ENCODE measurements at regions not wholly inside any gene's neighbourhood (a gene's known extent, or its start where the extent isn't known, plus 50 kb on each side); places are given as distances from the start of the nearest gene placed in this dataset.

GRCh38 chr10:128568041-128568440 lies 441.8 kb upstream of the MKI67 start:
- Histone ChIP-seq H3K9me2 (replicated peaks; ENCODE audit: insufficient read depth, low read length) (no peaks in the 10 kb centered on the region), H2AFZ (ENCODE audit: low read length) (no peak overlapping the region), H3K4me3 (ENCODE audit: low read length) (no peak overlapping the region), H3K27me3 (ENCODE audit: low read length) (no peaks in the 10 kb centered on the region), H3K4me1 (ENCODE audit: low read length) (no peaks in the 10 kb centered on the region), H3K4me2 (ENCODE audit: low read depth, low read length, poor library complexity, severe bottlenecking) (no peak overlapping the region), H3K79me2 (ENCODE audit: low read length) (no peaks in the 10 kb centered on the region), H3K9me3 (ENCODE audit: low read length) (no peaks in the 10 kb centered on the region), H4K20me1 (ENCODE audit: insufficient read depth, low read depth, low read length) (no peaks in the 10 kb centered on the region), H3K36me3 (ENCODE audit: insufficient read depth, low read length) (no peaks in the 10 kb centered on the region), H3K9ac (ENCODE audit: low read length) (no peak overlapping the region), H3K27ac (ENCODE audit: low read length) (no peak overlapping the region)
- DNase-seq: no peak

DNA sequence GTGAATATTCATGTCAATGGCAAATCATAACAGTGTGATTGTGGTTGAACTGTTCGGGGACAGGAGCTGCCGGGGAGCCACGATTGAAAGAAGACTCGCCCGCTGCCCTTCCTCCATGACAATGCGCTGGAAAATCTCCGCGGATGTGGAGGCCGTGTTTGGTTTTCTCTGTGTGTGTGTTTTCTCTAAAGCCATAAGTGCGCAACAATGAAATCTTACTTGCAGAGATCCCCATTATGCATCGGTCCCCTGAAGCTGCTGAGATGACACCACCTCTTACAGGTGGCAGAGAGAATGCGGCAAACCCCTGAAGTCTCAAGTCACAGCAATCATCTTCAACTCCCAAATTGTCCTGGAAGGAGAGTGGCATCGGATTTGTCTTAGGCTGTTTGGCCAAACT lies 442.3 kb upstream of the MKI67 start:
- H3K4me1 ChIP-seq (ENCODE audit: low read length): no peaks in the 10 kb centered on the region
- H3K79me2 ChIP-seq (ENCODE audit: low read length): no peaks in the 10 kb centered on the region
- H3K36me3 ChIP-seq (ENCODE audit: insufficient read depth, low read length): no peaks in the 10 kb centered on the region
- H3K27ac ChIP-seq (ENCODE audit: low read length): no peak overlapping the region
- no peak for DNase-seq
- no peaks in the 10 kb centered on the region for H4K20me1 ChIP-seq (ENCODE audit: insufficient read depth, low read depth, low read length)
- H3K9me3 ChIP-seq (ENCODE audit: low read length): no peaks in the 10 kb centered on the region
- H3K27me3 ChIP-seq (ENCODE audit: low read length): no peaks in the 10 kb centered on the region
- no peak overlapping the region for H3K9ac ChIP-seq (ENCODE audit: low read length)
- no peaks in the 10 kb centered on the region for H3K9me2 ChIP-seq (replicated peaks; ENCODE audit: insufficient read depth, low read length)
- no peak overlapping the region for H3K4me2 ChIP-seq (ENCODE audit: low read depth, low read length, poor library complexity, severe bottlenecking)
- no peak overlapping the region for H3K4me3 ChIP-seq (ENCODE audit: low read length)
- H2AFZ ChIP-seq (ENCODE audit: low read length): no peak overlapping the region

GRCh38 chr10:128568990-128569945 lies 443.0 kb upstream of the MKI67 start:
- Histone ChIP-seq H3K9ac (ENCODE audit: low read length) (no peak overlapping the region), H3K4me3 (ENCODE audit: low read length) (no peak overlapping the region), H3K9me2 (replicated peaks; ENCODE audit: insufficient read depth, low read length) (no peaks in the 10 kb centered on the region), H3K27me3 (ENCODE audit: low read length) (no peaks in the 10 kb centered on the region), H3K9me3 (ENCODE audit: low read length) (no peaks in the 10 kb centered on the region), H3K27ac (ENCODE audit: low read length) (no peak overlapping the region), H2AFZ (ENCODE audit: low read length) (no peak overlapping the region), H3K79me2 (ENCODE audit: low read length) (no peaks in the 10 kb centered on the region), H4K20me1 (ENCODE audit: insufficient read depth, low read depth, low read length) (no peaks in the 10 kb centered on the region), H3K4me2 (ENCODE audit: low read depth, low read length, poor library complexity, severe bottlenecking) (no peak overlapping the region), H3K36me3 (ENCODE audit: insufficient read depth, low read length) (no peaks in the 10 kb centered on the region), H3K4me1 (ENCODE audit: low read length) (no peaks in the 10 kb centered on the region)
- DNase-seq: no peak

DNA sequence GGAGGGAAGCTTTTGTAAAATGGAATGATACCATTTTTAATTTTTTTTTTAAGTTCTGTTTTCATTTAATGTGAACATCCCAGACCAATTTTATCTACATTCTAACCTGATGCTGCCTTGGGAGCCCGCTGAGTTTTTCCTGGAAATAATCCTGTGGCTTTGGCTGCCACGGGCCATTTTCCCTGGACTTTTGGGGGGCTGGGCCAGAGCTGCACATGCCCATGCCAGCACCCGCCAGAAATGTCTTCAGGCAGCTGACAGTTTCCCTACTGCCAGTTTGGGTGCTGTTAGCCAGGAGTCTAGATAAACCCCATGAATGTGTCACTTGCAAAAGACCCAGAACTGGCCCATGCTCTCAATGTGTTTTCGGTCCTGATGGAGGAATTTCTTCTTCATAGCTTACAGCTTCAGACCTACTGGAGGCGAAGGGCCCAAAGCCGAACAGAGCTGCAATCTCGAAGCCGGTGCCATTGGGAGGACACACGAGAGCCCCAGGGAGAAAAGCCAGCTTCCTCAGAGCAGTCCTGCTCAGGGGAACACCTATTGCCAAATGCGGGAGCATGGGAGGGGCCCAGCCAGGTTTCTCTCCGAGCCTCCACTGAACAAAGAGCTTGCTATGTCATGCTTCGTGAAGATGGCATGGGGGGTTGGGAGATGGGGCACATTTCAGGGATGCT lies 444.2 kb upstream of the MKI67 start:
- Histone ChIP-seq H3K4me3 (ENCODE audit: low read length) (no peak overlapping the region), H4K20me1 (ENCODE audit: insufficient read depth, low read depth, low read length) (no peaks in the 10 kb centered on the region), H3K36me3 (ENCODE audit: insufficient read depth, low read length) (no peaks in the 10 kb centered on the region), H3K27me3 (ENCODE audit: low read length) (no peaks in the 10 kb centered on the region), H3K9ac (ENCODE audit: low read length) (no peak overlapping the region), H3K79me2 (ENCODE audit: low read length) (no peaks in the 10 kb centered on the region), H3K4me1 (ENCODE audit: low read length) (no peaks in the 10 kb centered on the region), H2AFZ (ENCODE audit: low read length) (no peak overlapping the region), H3K9me3 (ENCODE audit: low read length) (no peaks in the 10 kb centered on the region), H3K27ac (ENCODE audit: low read length) (no peak overlapping the region), H3K4me2 (ENCODE audit: low read depth, low read length, poor library complexity, severe bottlenecking) (no peak overlapping the region), H3K9me2 (replicated peaks; ENCODE audit: insufficient read depth, low read length) (no peaks in the 10 kb centered on the region)
- no peak for DNase-seq

- Histone ChIP-seq H2AFZ (ENCODE audit: low read length) (no peak overlapping the region), H3K27me3 (ENCODE audit: low read length) (no peaks in the 10 kb centered on the region), H3K27ac (ENCODE audit: low read length) (no peak overlapping the region), H3K79me2 (ENCODE audit: low read length) (no peaks in the 10 kb centered on the region), H3K4me1 (ENCODE audit: low read length) (no peaks in the 10 kb centered on the region), H4K20me1 (ENCODE audit: insufficient read depth, low read depth, low read length) (no peaks in the 10 kb centered on the region), H3K9me3 (ENCODE audit: low read length) (no peaks in the 10 kb centered on the region), H3K4me2 (ENCODE audit: low read depth, low read length, poor library complexity, severe bottlenecking) (no peak overlapping the region), H3K9me2 (replicated peaks; ENCODE audit: insufficient read depth, low read length) (no peaks in the 10 kb centered on the region), H3K36me3 (ENCODE audit: insufficient read depth, low read length) (no peaks in the 10 kb centered on the region), H3K9ac (ENCODE audit: low read length) (no peak overlapping the region), H3K4me3 (ENCODE audit: low read length) (no peak overlapping the region)
- DNase-seq: no peak
Measured at GRCh38 chr10:128571071-128571470, 444.8 kb upstream of the MKI67 start.

DNA sequence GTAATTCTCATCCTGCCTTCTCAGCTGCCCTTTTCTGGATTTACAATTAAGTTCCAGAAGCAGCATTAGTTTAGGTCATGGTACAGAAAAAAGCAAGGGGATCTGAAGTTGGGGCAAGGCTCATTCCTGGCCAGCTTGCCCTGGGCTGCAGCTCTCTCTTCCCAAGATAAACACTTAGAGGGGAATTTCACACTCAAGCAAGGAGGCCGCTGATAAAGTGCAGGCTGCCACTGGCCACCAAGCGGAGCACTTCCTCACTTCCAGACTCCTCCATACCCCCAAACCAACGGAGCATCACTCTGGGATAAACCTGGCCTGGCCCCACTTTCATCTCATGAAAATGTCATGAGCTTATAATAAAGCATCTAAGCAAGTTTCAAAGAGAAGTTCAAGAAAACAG lies 445.5 kb upstream of the MKI67 start:
- Histone ChIP-seq H3K9ac (ENCODE audit: low read length) (no peak overlapping the region), H3K27me3 (ENCODE audit: low read length) (no peaks in the 10 kb centered on the region)
- no peak for DNase-seq

GRCh38 chr10:128572696-128573095 lies 446.5 kb upstream of the MKI67 start:
- no peaks in the 10 kb centered on the region for H3K36me3 ChIP-seq (ENCODE audit: insufficient read depth, low read length)
- H3K4me1 ChIP-seq (ENCODE audit: low read length): no peaks in the 10 kb centered on the region
- H3K9me3 ChIP-seq (ENCODE audit: low read length): no peaks in the 10 kb centered on the region
- H3K4me2 ChIP-seq (ENCODE audit: low read depth, low read length, poor library complexity, severe bottlenecking): no peak overlapping the region
- no peak overlapping the region for H2AFZ ChIP-seq (ENCODE audit: low read length)
- H3K79me2 ChIP-seq (ENCODE audit: low read length): no peaks in the 10 kb centered on the region
- H3K9ac ChIP-seq (ENCODE audit: low read length): no peak overlapping the region
- no peak for DNase-seq
- no peaks in the 10 kb centered on the region for H4K20me1 ChIP-seq (ENCODE audit: insufficient read depth, low read depth, low read length)
- no peaks in the 10 kb centered on the region for H3K9me2 ChIP-seq (replicated peaks; ENCODE audit: insufficient read depth, low read length)
- H3K27ac ChIP-seq (ENCODE audit: low read length): no peak overlapping the region
- no peak overlapping the region for H3K4me3 ChIP-seq (ENCODE audit: low read length)
- no peaks in the 10 kb centered on the region for H3K27me3 ChIP-seq (ENCODE audit: low read length)

More for the DNA sequence above, 445.5 kb upstream of the MKI67 start:
- Histone ChIP-seq H2AFZ (ENCODE audit: low read length) (no peak overlapping the region), H3K79me2 (ENCODE audit: low read length) (no peaks in the 10 kb centered on the region), H4K20me1 (ENCODE audit: insufficient read depth, low read depth, low read length) (no peaks in the 10 kb centered on the region), H3K4me2 (ENCODE audit: low read depth, low read length, poor library complexity, severe bottlenecking) (no peak overlapping the region), H3K27ac (ENCODE audit: low read length) (no peak overlapping the region), H3K9me2 (replicated peaks; ENCODE audit: insufficient read depth, low read length) (no peaks in the 10 kb centered on the region), H3K36me3 (ENCODE audit: insufficient read depth, low read length) (no peaks in the 10 kb centered on the region), H3K4me3 (ENCODE audit: low read length) (no peak overlapping the region), H3K9me3 (ENCODE audit: low read length) (no peaks in the 10 kb centered on the region), H3K4me1 (ENCODE audit: low read length) (no peaks in the 10 kb centered on the region)

DNA sequence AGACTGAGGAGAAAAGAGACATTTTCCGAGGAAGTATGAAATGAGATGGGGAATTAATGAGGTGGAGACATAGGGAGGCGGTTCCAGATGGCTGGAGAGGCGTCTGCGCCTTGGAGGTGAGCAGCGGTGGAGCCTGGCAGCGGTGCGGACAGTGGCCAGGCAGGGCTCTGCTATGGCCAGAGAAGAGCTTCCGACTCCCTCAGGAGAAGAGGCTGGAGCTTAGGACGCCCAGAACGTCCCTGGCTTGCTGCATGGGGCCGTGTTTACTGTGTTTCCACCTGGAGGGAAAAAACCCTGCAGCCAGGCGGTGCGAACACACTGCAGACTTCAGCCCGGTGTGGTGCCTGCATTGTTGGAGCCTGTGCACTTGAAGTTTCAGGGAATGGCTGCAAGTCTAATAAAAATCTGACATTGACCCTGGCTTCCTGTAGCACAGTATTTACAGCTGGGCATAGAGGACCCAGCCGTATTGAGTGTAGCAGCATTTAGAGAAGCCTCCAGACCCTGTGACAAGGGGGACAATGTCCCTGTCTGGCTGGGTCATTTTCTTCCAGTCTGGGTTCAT lies 447.1 kb upstream of the MKI67 start:
- Histone ChIP-seq H4K20me1 (ENCODE audit: insufficient read depth, low read depth, low read length) (no peaks in the 10 kb centered on the region), H3K36me3 (ENCODE audit: insufficient read depth, low read length) (no peaks in the 10 kb centered on the region), H3K79me2 (ENCODE audit: low read length) (no peaks in the 10 kb centered on the region), H2AFZ (ENCODE audit: low read length) (no peak overlapping the region), H3K27me3 (ENCODE audit: low read length) (no peaks in the 10 kb centered on the region), H3K9me3 (ENCODE audit: low read length) (no peaks in the 10 kb centered on the region), H3K27ac (ENCODE audit: low read length) (no peak overlapping the region), H3K4me3 (ENCODE audit: low read length) (no peak overlapping the region), H3K9me2 (replicated peaks; ENCODE audit: insufficient read depth, low read length) (no peaks in the 10 kb centered on the region), H3K4me2 (ENCODE audit: low read depth, low read length, poor library complexity, severe bottlenecking) (no peak overlapping the region), H3K9ac (ENCODE audit: low read length) (no peak overlapping the region), H3K4me1 (ENCODE audit: low read length) (no peaks in the 10 kb centered on the region)
- DNase-seq: no peak
